Stomach smooth muscle (tissue), 2 donors: ENCODE measurements at regions not wholly inside any gene's neighbourhood (a gene's known extent, or its start where the extent isn't known, plus 50 kb on each side); places are given as distances from the start of the nearest gene placed in this dataset.

Experiments
- H3K27ac ChIP-seq: one replicate; pipeline ENCODE4 v1.7.0; 2013; ENCODE audit warnings: mild to moderate bottlenecking, low read length, inconsistent platforms
- H3K27me3 ChIP-seq, 2 donors: one replicate each; pipeline ENCODE4 v1.7.0; 2013; ENCODE audit warnings: low read length in 2 of 2; ENCODE audit not compliant: insufficient read depth in 2 of 2, control insufficient read depth in 1 of 2
- H3K36me3 ChIP-seq, 2 donors: one replicate each; pipeline ENCODE4 v1.7.0; 2013; ENCODE audit warnings: low read length in 2 of 2; ENCODE audit not compliant: control insufficient read depth in 2 of 2, insufficient read depth in 2 of 2
- H3K4me1 ChIP-seq: one replicate; pipeline ENCODE4 v1.7.0; 2013; ENCODE audit warnings: low read length; ENCODE audit not compliant: control insufficient read depth, insufficient read depth
- H3K4me3 ChIP-seq, 2 donors: one replicate each; pipeline ENCODE4 v1.7.0; 2013; ENCODE audit warnings: low read length in 2 of 2
- H3K9ac ChIP-seq, 2 donors: one replicate each; pipeline ENCODE4 v1.7.0; 2013; ENCODE audit warnings: low read length in 2 of 2, mild to moderate bottlenecking in 1 of 2
- H3K9me3 ChIP-seq, 2 donors: one replicate each; pipeline ENCODE4 v1.7.0; 2013; ENCODE audit warnings: low read length in 2 of 2; ENCODE audit not compliant: control insufficient read depth in 2 of 2
- donor health status: healthy.
- donor health status: Pancreatic carcinoma.

- no peak overlapping the region for H3K4me3 ChIP-seq
- H3K9me3 ChIP-seq = no peaks in the 10 kb centered on the region
- H3K27me3 ChIP-seq = no peaks in the 10 kb centered on the region
- no peak overlapping the region for H3K27ac ChIP-seq
- no peak overlapping the region for H3K9ac ChIP-seq
- no peaks in the 10 kb centered on the region for H3K36me3 ChIP-seq
- no peaks in the 10 kb centered on the region for H3K4me1 ChIP-seq
Measured at GRCh38 chr20:11752336-11752735, 165.4 kb upstream of the BTBD3 start.

- H3K9me3 ChIP-seq = no peaks in the 10 kb centered on the region
- no peaks in the 10 kb centered on the region for H3K27me3 ChIP-seq
- no peak overlapping the region for H3K27ac ChIP-seq
- no peaks in the 10 kb centered on the region for H3K4me1 ChIP-seq
- no peak overlapping the region for H3K4me3 ChIP-seq
- no peaks in the 10 kb centered on the region for H3K36me3 ChIP-seq
- H3K9ac ChIP-seq = no peak overlapping the region
Measured at GRCh38 chr20:11753155-11753554, 164.5 kb upstream of the BTBD3 start.

- H3K4me1 ChIP-seq = no peaks in the 10 kb centered on the region
- no peaks in the 10 kb centered on the region for H3K27me3 ChIP-seq
- H3K9me3 ChIP-seq = no peaks in the 10 kb centered on the region
- no peak overlapping the region for H3K4me3 ChIP-seq
- no peak overlapping the region for H3K27ac ChIP-seq
- no peaks in the 10 kb centered on the region for H3K36me3 ChIP-seq
- H3K9ac ChIP-seq = no peak overlapping the region
Measured at GRCh38 chr20:11754451-11754850, 163.2 kb upstream of the BTBD3 start.

GRCh38 chr20:11755071-11755841, 162.4 kb upstream of the BTBD3 start:
- no peak overlapping the region for H3K27ac ChIP-seq
- H3K4me3 ChIP-seq = no peak overlapping the region
- no peaks in the 10 kb centered on the region for H3K27me3 ChIP-seq
- no peaks in the 10 kb centered on the region for H3K36me3 ChIP-seq
- H3K9ac ChIP-seq = no peak overlapping the region
- no peaks in the 10 kb centered on the region for H3K9me3 ChIP-seq
- no peaks in the 10 kb centered on the region for H3K4me1 ChIP-seq

- Histone ChIP-seq H3K4me1 (no peaks in the 10 kb centered on the region), H3K27me3 (no peaks in the 10 kb centered on the region), H3K36me3 (no peaks in the 10 kb centered on the region), H3K4me3 (no peak overlapping the region), H3K9me3 (no peaks in the 10 kb centered on the region), H3K9ac (no peak overlapping the region), H3K27ac (no peak overlapping the region)
Measured at GRCh38 chr20:11761497-11761896, 156.2 kb upstream of the BTBD3 start.

- H3K27me3 ChIP-seq = no peaks in the 10 kb centered on the region
- H3K27ac ChIP-seq = no peak overlapping the region
- no peaks in the 10 kb centered on the region for H3K4me1 ChIP-seq
- H3K36me3 ChIP-seq = no peaks in the 10 kb centered on the region
- no peak overlapping the region for H3K9ac ChIP-seq
- H3K4me3 ChIP-seq = no peak overlapping the region
- no peaks in the 10 kb centered on the region for H3K9me3 ChIP-seq
Measured at GRCh38 chr20:11766961-11767360, 150.7 kb upstream of the BTBD3 start.

GRCh38 chr20:11769825-11770224, 147.9 kb upstream of the BTBD3 start:
- no peaks in the 10 kb centered on the region for H3K27me3 ChIP-seq
- H3K9me3 ChIP-seq = no peaks in the 10 kb centered on the region
- H3K9ac ChIP-seq = no peak overlapping the region
- no peaks in the 10 kb centered on the region for H3K36me3 ChIP-seq
- H3K4me3 ChIP-seq = no peak overlapping the region
- H3K4me1 ChIP-seq = no peaks in the 10 kb centered on the region
- H3K27ac ChIP-seq = no peak overlapping the region

GRCh38 chr20:11772226-11772730, 145.4 kb upstream of the BTBD3 start:
- Histone ChIP-seq H3K9ac (no peak overlapping the region), H3K9me3 (no peaks in the 10 kb centered on the region), H3K27ac (no peak overlapping the region), H3K27me3 (no peaks in the 10 kb centered on the region), H3K36me3 (no peaks in the 10 kb centered on the region), H3K4me3 (no peak overlapping the region), H3K4me1 (no peaks in the 10 kb centered on the region)

GRCh38 chr20:11776687-11777086, 141.0 kb upstream of the BTBD3 start:
- Histone ChIP-seq H3K4me1 (no peaks in the 10 kb centered on the region), H3K4me3 (no peak overlapping the region), H3K27me3 (no peaks in the 10 kb centered on the region), H3K27ac (no peak overlapping the region), H3K9me3 (no peaks in the 10 kb centered on the region), H3K9ac (no peak overlapping the region), H3K36me3 (no peaks in the 10 kb centered on the region)

- Histone ChIP-seq H3K4me1 (no peaks in the 10 kb centered on the region), H3K27me3 (no peaks in the 10 kb centered on the region), H3K36me3 (no peaks in the 10 kb centered on the region), H3K9me3 (no peaks in the 10 kb centered on the region), H3K27ac (no peak overlapping the region), H3K4me3 (peak overlapping the region; percentile 36 to 44), H3K9ac (no peak overlapping the region)
Measured at GRCh38 chr20:11777387-11778205, 140.1 kb upstream of the BTBD3 start.

GRCh38 chr20:11778206-11778570, 139.5 kb upstream of the BTBD3 start:
- Histone ChIP-seq H3K36me3 (no peaks in the 10 kb centered on the region), H3K9ac (no peak overlapping the region), H3K27ac (no peak overlapping the region), H3K27me3 (no peaks in the 10 kb centered on the region), H3K4me1 (no peaks in the 10 kb centered on the region), H3K4me3 (peak overlapping the region; percentile 20 to 36), H3K9me3 (no peaks in the 10 kb centered on the region)
